Keratinocyte (primary cell): ENCODE measurements at regions not wholly inside any gene's neighbourhood (a gene's known extent, or its start where the extent isn't known, plus 50 kb on each side); places are given as distances from the start of the nearest gene placed in this dataset.

Source experiments
- DNase-seq: peaks from one replicate; pipeline ENCODE4 v3.0.0-alpha.2; 2011; ENCODE audit warnings: low read depth, missing footprints, low spot score
- FAIRE-seq: peaks from 2 replicates; lab custom pipeline; 2011; peaks lifted over from hg19 to GRCh38; lab: Jason Lieb, UNC
- H2AFZ ChIP-seq: 2 replicates; pipeline ENCODE4 v1.6.0; 2012; ENCODE audit warnings: low read length, control low read depth, inconsistent platforms; ENCODE audit not compliant: control insufficient read depth
- H3K27ac ChIP-seq: 2 replicates; pipeline ENCODE4 v1.5.1; 2011; ENCODE audit warnings: low read length; ENCODE audit not compliant: control insufficient read depth, insufficient read depth
- H3K27me3 ChIP-seq: 3 replicates; pipeline ENCODE4 v1.6.0; 2011; ENCODE audit warnings: low read length; ENCODE audit not compliant: control insufficient read depth, insufficient read depth; ENCODE audit errors: extremely low read depth
- H3K36me3 ChIP-seq, 2 experiments: 2 replicates in 1 of 2; 3 replicates in 1 of 2; pipeline ENCODE4 v1.5.1; 2011; ENCODE audit warnings: low read length in 2 of 2, mild to moderate bottlenecking in 1 of 2; ENCODE audit not compliant: control insufficient read depth in 2 of 2, insufficient read depth in 2 of 2; ENCODE audit errors: extremely low read depth in 1 of 2
- H3K4me1 ChIP-seq: 3 replicates; pipeline ENCODE4 v1.5.1; 2011; ENCODE audit warnings: low read length; ENCODE audit not compliant: control insufficient read depth, insufficient read depth; ENCODE audit errors: extremely low read depth
- H3K4me2 ChIP-seq: 3 replicates; pipeline ENCODE4 v1.6.0; 2011; ENCODE audit warnings: low read depth, low read length; ENCODE audit not compliant: control insufficient read depth, insufficient read depth; ENCODE audit errors: extremely low read depth
- H3K4me3 ChIP-seq, 3 experiments: fragments of 200-600 bp in 1 of 3; sonication (generic) in 1 of 3; 2 replicates in 2 of 3; 3 replicates in 1 of 3; pipeline ENCODE4 v1.5.1; 2011 to 2016; ENCODE audit warnings: low read length in 3 of 3, mild to moderate bottlenecking in 3 of 3, control low read depth in 2 of 3, inconsistent platforms in 1 of 3, low read depth in 1 of 3, mixed read lengths in 1 of 3, mixed run types in 1 of 3, moderate library complexity in 1 of 3; ENCODE audit not compliant: control insufficient read depth in 2 of 3, insufficient read depth in 2 of 3; ENCODE audit errors: extremely low read depth in 1 of 3
- H3K79me2 ChIP-seq: 2 replicates; pipeline ENCODE4 v1.6.0; 2012; ENCODE audit warnings: low read length; ENCODE audit not compliant: control insufficient read depth, insufficient read depth
- H3K9ac ChIP-seq: 3 replicates; pipeline ENCODE4 v1.6.0; 2011; ENCODE audit warnings: low read length; ENCODE audit not compliant: control insufficient read depth, insufficient read depth; ENCODE audit errors: extremely low read depth
- H3K9me1 ChIP-seq: 3 replicates; pipeline ENCODE4 v1.6.0; 2011; ENCODE audit warnings: low read length; ENCODE audit not compliant: control insufficient read depth, insufficient read depth; ENCODE audit errors: extremely low read depth
- H3K9me3 ChIP-seq: 2 replicates; pipeline ENCODE4 v1.5.1; 2012; ENCODE audit warnings: low read depth, low read length; ENCODE audit not compliant: control insufficient read depth
- H4K20me1 ChIP-seq: 3 replicates; pipeline ENCODE4 v1.6.0; 2011; ENCODE audit warnings: low read length; ENCODE audit not compliant: control insufficient read depth, insufficient read depth; ENCODE audit errors: extremely low read depth
- EZH2 ChIP-seq: IDR thresholded peaks from one replicate; pipeline ENCODE4 v1.6.1; 2012; ENCODE audit warnings: inconsistent platforms, mild to moderate bottlenecking, low read length, moderate library complexity
- dilution Hi-C: fragments of 300-500 bp; cut with MboI; formaldehyde crosslinking; loops from one replicate; pipeline ENCODE4 v1.7.0; 2020; ENCODE audit warnings: low sequenced_read_pairs; ENCODE audit not compliant: extremely low pct_ligation_motif_present
- TF ChIP-seq, protein P1 (sequence below), 3 experiments: IDR thresholded peaks in 1 of 3; conservative IDR thresholded peaks in 1 of 3; optimal IDR thresholded peaks in 1 of 3; 2 replicates in 2 of 3; 3 replicates in 1 of 3; pipeline versions ENCODE3 to v1.5.1; 2011; ENCODE audit warnings: low read length in 3 of 3, mild to moderate bottlenecking in 3 of 3, moderate library complexity in 2 of 3, control low read depth in 1 of 3, inconsistent platforms in 1 of 3; ENCODE audit not compliant: insufficient read depth in 2 of 3; ENCODE audit errors: extremely low read depth in 1 of 3

- peaks cover 3% of the 10 kb centered on the region for H3K4me1 ChIP-seq
Observed at GRCh38 chr7:18231854-18232253, 204.2 kb upstream of the PRPS1L1 start.

DNA sequence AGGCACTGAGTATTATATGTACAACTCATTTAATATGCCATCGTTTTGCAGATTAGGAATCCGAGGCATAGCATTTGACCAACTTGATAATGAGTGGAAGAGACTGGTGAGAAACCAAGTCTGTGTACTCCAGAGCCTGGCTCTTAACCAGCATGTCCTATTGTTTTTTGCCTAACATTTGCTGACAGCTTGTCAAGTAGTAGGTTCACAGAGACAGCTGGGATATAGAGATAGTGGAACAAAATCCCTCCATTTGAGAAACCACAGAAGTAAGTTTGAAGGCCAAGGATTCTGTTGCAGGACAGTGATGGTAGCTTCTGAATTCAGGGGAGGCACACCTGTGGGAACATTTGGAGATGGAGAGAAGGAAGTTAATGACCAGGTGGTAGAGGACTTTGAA, 206.9 kb upstream of the PRPS1L1 start:
- no peak for FAIRE-seq
- Histone ChIP-seq H3K4me2 (no peak overlapping the region), H3K4me3 (no peak overlapping the region), H2AFZ (no peak overlapping the region), H3K79me2 (no peaks in the 10 kb centered on the region), H3K9me3 (no peaks in the 10 kb centered on the region), H3K27ac (no peak overlapping the region), H3K9me1 (no peaks in the 10 kb centered on the region), H3K27me3 (peaks cover 3% of the 10 kb centered on the region), H3K9ac (no peak overlapping the region), H4K20me1 (no peaks in the 10 kb centered on the region), H3K36me3 (no peaks in the 10 kb centered on the region), H3K4me1 (peaks cover 3% of the 10 kb centered on the region)
- TF ChIP-seq, protein P1, sequence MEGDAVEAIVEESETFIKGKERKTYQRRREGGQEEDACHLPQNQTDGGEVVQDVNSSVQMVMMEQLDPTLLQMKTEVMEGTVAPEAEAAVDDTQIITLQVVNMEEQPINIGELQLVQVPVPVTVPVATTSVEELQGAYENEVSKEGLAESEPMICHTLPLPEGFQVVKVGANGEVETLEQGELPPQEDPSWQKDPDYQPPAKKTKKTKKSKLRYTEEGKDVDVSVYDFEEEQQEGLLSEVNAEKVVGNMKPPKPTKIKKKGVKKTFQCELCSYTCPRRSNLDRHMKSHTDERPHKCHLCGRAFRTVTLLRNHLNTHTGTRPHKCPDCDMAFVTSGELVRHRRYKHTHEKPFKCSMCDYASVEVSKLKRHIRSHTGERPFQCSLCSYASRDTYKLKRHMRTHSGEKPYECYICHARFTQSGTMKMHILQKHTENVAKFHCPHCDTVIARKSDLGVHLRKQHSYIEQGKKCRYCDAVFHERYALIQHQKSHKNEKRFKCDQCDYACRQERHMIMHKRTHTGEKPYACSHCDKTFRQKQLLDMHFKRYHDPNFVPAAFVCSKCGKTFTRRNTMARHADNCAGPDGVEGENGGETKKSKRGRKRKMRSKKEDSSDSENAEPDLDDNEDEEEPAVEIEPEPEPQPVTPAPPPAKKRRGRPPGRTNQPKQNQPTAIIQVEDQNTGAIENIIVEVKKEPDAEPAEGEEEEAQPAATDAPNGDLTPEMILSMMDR (optimal IDR thresholded peaks at IDR 0.05 in 1 of 3, IDR thresholded peaks at IDR 0.05 in 1 of 3, conservative IDR thresholded peaks at IDR 0.05 in 1 of 3; ENCODE audit: extremely low read depth in 1 of 3, insufficient read depth in 2 of 3, low read length in 3 of 3), result no peak
- dilution Hi-C loops, result no loop called here
- DNase-seq, result no peak

More at GRCh38 chr7:18231854-18232253, 204.2 kb upstream of the PRPS1L1 start:
- Histone ChIP-seq H3K27me3 (peaks cover 3% of the 10 kb centered on the region), H3K79me2 (no peaks in the 10 kb centered on the region), H3K27ac (no peak overlapping the region), H3K9ac (no peak overlapping the region), H3K4me3 (no peak overlapping the region), H3K36me3 (no peaks in the 10 kb centered on the region), H2AFZ (no peak overlapping the region), H3K4me2 (no peak overlapping the region), H4K20me1 (no peaks in the 10 kb centered on the region), H3K9me3 (no peaks in the 10 kb centered on the region), H3K9me1 (no peaks in the 10 kb centered on the region)
- DNase-seq (no peak), FAIRE-seq (no peak)
- dilution Hi-C loops, result no loop called here
- no peak for TF ChIP-seq EZH2
- TF ChIP-seq, protein P1 (optimal IDR thresholded peaks at IDR 0.05 in 1 of 3, IDR thresholded peaks at IDR 0.05 in 1 of 3, conservative IDR thresholded peaks at IDR 0.05 in 1 of 3; ENCODE audit: extremely low read depth in 1 of 3, insufficient read depth in 2 of 3, low read length in 3 of 3), result no peak
